GM20431 (cell line): ENCODE measurements at regions not wholly inside any gene's neighbourhood (a gene's known extent, or its start where the extent isn't known, plus 50 kb on each side); places are given as distances from the start of the nearest gene placed in this dataset.

ENCODE experiments used
- in situ Hi-C: fragments of 300-500 bp; cut with MseI, MboI; formaldehyde crosslinking; loops from one replicate; pipeline ENCODE4 v1.15.0; 2020; ENCODE audit warnings: low sequenced_read_pairs; ENCODE audit not compliant: unreplicated experiment

DNA sequence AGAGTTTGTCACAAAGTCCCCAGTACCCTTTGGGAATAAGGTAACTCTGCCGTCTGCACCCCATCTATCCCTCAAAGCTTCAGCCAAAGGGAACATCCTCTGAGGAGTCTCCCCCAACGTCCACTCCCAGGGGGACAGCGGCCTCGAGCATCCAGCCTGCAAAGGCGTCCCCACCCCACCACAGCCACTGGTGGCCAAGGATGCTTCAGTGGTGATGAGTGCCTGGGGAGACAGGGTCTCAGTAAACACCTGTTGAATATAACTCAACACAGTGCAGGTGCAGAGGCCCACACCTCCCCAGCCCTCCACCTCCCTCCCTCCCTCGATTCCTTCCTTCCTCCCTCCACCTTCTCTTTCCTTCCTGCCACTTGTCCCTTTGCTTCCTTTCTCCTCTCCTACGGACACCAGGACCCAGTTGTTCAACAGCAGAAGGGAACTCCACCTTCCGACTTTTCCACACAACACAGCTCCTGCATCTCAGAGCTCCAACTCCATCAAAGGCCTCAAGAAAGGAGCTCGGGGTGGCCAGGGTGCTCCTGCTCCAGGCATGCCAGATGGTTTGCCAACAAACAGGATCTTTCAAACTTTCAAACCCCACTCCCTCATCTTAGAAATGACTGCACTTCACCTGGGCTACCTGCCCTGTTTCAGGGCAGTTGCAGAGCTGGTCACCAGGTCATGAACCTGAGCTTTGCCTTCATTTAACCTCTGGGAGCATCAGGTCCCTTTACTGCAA, 87.8 kb upstream of the SNTG2 start:
- in situ Hi-C loops: loop anchor here (25.0 kb wide), 1 partner anchor 699 kb away; no protein-coding TSS in a partner anchor

DNA sequence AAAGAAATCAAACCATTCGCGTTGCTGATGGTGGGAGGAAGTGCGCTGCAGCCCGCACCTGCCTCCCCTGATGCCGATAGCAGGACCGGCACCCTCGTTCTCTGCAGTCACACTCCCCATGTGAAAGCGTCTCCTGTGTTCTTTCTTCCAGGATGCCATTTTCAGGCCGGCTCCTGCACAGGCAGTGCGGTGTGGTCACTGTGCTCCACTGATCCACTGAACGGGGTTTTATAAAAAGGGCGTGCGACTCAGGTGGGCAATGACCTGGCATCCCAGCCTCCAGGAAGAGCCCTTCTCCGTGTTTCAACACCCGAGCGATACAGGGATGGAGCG, 88.3 kb upstream of the SNTG2 start:
- in situ Hi-C loops: loop anchor here (25.0 kb wide), 1 partner anchor 700 kb away; no protein-coding TSS in a partner anchor

DNA sequence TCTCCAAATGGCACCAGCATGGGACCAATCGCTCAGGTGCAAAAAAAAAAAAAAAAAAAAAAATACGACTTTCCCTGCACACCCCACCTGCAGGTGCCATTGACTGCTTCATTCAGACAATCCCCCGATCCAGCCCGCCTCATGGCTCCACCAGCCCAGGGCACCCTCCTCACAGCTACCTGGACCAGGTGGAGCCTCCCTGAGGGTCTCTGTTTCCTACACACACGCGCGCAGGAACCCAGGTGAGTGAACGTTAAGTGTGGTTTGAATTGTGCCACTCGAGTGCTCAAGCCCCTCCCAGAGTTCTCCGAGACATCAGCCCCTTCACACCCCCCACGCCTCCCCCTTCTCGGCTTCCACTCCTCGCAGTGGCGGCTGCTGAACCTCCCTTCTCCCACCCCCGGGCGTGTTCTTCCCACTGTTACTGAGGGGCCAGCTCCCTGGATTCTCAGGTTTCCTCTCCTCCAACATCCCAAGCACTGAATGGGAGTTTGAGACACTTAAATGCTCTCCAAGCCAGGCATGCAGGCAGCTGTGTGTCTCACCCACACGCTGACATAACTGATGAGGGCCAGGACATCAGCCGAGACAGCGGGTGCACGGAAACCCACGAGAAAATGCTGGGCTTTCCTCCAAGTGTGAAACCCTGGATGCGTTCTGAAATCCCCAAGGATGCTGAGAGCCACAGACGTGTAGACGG, 88.8 kb upstream of the SNTG2 start:
- in situ Hi-C loops: loop anchor here (25.0 kb wide), 1 partner anchor 700 kb away; no protein-coding TSS in a partner anchor

DNA sequence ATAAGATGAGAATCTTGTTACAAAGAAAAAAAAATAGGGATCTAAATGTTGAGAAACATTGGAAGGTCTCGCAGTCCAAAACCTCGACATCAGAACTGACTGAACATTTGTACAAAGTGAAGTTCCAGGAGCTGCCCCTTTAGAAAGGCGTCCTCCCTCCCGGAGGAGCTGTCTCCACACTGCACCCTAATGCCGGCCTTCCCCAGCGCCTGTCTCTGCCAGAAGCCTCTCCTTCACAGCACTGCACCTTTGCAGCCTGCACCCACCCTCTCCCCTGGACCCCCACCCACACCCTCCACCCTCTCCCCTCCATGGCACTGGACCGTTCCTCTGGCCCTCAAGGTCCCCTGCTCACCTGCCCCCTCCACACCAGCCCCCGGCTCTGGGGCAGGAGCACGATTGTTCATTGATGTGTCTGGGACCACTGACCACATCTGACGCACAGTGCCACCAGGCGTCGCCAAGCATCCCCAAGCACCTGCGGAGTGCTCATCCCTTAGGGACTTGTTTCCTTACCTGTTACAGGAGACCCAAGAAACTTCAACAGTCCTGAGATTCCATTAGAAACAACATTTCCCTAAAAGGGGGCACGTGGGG, 90.3 kb upstream of the SNTG2 start:
- in situ Hi-C loops: loop anchor here (25.0 kb wide), 1 partner anchor 702 kb away; no protein-coding TSS in a partner anchor

DNA sequence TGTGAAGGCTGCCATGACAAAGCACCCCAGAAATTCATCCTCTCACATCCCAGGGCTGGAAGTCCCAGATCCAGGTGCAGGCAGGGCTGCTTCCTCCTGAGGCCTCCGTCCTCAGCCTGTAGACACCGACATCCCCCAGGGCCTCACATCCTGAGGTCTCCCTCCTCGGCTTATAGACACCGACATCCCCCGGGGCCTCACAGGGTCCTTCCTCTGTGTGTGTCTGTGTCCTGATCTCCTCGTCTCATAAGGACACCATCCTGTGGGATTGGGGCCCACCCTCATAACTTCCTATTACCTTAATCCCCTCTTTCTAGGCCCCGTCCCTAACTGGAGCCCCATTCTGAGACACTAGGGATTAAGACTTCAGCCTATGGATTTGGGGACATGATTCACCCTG, 92.0 kb upstream of the SNTG2 start:
- in situ Hi-C loops: loop anchor here (25.0 kb wide), 1 partner anchor 704 kb away; no protein-coding TSS in a partner anchor

DNA sequence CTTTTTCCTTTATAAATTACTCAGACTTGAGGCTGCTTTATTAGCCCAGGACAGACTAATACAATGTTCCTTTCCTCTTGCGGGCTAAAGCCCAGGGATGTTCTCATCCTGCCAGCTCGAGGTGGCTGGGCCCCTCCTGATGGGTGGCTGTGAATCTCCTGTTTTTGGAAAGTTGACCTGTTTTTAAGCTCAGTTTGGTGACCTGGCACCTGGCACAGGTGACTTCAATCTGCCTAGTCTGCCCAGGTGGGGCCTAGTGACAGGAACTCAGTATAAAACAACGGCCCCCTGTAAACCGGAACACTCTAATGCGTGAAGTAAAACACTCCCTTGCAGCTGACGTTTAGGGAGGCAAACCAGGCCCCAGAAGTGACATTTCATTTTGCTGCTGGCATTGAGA, 92.7 kb upstream of the SNTG2 start:
- in situ Hi-C loops: loop anchor here (25.0 kb wide), 1 partner anchor 704 kb away; no protein-coding TSS in a partner anchor

DNA sequence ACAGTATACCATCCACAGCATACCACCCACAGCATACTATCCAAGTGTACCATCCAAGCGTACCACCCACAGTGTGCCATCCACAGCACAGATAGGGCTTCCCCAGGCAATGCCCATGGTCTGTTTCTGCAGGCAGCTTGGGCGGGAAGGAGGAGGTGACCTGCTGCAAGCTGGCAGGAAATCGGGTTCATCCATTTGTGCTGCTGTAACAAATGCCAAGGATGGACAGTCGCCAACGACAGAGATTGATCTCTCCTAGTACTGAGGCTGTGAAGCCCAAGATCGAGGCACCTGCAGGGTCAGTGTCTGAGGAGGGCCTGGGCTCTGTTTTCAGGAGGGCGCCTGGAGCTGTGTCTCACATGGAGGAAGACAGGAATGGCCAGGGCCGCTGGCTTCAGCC, 93.6 kb upstream of the SNTG2 start:
- in situ Hi-C loops: loop anchor here (25.0 kb wide), 1 partner anchor 705 kb away; no protein-coding TSS in a partner anchor

DNA sequence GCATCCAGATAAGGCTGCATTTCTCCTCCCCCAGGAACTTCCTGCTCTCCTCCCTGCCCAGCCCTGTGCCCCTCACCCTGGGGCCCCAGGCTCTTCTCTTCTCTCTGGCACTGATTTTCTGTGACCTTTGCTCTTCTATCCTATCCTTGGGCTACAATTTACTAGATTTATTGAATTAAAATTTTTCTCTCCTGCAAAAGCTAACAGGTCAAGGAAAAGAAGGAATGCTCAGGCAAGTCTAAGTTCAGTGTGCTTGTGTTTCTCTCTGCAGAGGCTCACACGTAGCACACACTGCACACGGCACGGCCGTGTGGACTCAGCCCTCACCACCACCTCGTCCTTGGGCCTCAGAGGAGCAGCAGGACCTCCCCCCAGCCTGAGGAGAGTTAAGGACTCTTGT, 94.2 kb upstream of the SNTG2 start:
- in situ Hi-C loops: loop anchor here (25.0 kb wide), 1 partner anchor 706 kb away; no protein-coding TSS in a partner anchor

DNA sequence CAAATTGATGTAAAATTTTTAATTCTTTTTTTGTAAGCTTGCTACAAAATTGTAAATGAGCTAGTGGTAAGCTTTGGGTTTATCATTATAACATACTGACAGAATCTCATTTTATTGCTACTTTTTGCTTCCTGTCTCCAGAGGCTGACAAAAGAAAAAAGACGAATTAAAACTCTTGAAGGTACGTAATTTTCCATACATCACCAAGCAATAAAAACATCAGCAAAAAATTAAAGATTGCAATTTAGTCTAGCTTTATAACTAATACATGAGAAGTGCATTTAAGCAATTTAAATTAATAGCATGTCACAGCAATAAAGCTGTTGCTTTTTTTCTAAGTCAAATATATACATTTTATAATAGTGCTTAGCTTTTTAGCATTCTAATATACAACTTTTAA, 94.6 kb upstream of the SNTG2 start:
- in situ Hi-C loops: loop anchor here (25.0 kb wide), 1 partner anchor 706 kb away; no protein-coding TSS in a partner anchor

DNA sequence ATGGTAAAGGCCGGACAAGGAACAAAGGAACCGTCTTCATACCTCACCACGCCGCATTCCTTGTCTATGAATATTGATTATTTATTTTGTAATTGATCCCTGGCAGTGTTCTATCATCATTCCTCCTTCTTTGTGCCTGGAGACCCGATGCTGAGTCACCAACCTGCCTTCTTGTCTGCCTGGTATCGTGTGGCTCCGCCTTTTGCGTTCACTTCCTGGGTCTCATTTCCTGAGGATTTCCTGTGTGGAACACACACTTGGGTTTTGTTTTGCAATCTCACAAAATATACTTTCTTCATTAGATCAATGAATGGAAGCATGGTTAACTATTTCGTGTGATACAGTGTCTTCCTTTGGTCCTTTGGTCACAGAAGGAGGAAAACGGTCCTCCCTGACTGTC, 95.5 kb upstream of the SNTG2 start:
- in situ Hi-C loops: loop anchor here (25.0 kb wide), 1 partner anchor 707 kb away; no protein-coding TSS in a partner anchor

DNA sequence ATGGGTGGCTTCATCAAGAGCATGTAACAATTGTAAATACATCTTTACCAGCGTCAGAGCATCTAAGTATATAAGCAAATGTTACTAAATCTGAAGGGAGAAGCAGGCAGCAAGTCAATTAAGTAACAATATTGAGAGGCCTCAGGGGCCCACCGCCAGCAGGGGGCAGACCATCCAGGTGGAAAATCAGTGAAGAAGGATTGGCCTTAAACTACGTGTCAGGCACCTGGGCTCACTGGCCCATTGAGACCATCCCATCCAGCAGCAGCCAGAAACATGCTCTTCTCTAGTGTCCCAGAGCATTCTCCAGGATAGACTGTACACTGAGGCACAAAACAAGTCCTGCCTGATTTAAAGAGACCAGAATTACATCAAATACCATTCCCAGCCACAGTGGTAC, 96.2 kb upstream of the SNTG2 start:
- in situ Hi-C loops: loop anchor here (25.0 kb wide), 1 partner anchor 708 kb away; no protein-coding TSS in a partner anchor

DNA sequence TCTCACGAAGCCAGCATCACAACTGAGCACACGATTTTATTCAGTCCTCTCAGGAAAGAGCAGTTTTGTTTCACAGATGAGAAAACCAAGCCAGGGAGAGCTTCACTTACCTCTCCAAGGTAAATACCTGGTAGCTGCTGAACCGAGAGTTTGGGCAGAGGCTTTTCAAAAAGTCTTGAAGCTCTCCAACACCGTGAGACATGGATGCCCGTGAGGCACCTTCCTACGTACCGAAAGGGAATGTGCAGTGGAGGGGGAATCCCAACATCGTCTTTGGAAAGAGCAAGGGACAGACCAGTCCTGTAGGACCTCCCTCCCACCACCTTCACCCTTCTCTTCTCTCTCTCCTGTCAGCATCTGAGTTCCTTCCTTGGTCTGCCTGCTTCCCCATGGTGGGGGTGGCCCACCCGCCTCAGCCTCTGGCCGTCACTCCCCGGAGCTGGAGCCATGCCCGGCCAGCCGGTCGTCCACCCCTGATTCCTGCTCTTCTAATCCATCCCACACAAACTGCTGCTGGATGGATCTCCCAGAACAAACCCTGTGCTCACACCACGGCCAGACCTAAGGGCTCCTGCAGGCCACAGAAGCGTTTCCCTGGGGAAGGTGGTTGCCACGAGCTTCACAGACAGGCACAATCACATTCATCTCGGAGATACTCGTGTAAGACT, 97.3 kb upstream of the SNTG2 start:
- in situ Hi-C loops: loop anchor here (25.0 kb wide), 1 partner anchor 709 kb away; no protein-coding TSS in a partner anchor

DNA sequence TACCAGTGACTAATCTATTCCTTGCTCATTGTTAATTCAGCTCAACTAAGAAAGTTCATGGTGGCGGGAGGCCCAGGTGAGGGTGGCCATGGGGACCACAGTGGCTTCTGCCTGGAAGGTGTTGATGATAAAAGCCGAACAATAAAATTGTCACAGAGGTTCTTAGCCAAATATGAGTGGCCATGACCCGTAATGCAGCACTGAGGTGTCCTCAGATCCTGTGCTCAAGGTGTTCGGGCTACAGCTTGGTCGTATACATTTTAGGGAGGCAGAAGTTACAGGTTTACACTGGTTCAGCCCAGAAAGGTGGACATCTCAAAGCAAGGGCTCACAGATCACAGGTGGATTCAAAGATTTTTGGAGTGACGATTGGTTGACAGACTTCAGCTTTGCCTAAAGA, 98.5 kb upstream of the SNTG2 start:
- in situ Hi-C loops: loop anchor here (25.0 kb wide), 1 partner anchor 710 kb away; no protein-coding TSS in a partner anchor

DNA sequence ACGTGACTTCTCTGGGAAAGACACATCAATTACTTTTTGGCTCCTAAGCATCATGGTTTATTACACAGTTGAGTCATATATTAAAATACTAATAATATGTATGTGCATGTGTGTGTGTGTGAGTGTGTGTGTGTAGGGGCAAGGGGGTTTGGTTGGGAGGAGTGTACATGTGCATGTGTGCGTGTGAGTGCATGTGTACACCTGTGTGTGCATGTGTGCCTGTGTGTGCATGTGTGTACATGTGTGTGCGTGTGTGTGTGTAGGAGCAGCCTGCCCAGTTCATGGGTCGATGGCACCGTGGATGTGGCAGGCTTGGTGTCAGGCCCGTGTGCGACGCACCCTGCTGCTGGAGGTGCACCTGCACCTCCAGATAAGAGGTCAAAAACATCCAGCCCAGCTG, 99.0 kb upstream of the SNTG2 start:
- in situ Hi-C loops: loop anchor here (25.0 kb wide), 1 partner anchor 711 kb away; no protein-coding TSS in a partner anchor

DNA sequence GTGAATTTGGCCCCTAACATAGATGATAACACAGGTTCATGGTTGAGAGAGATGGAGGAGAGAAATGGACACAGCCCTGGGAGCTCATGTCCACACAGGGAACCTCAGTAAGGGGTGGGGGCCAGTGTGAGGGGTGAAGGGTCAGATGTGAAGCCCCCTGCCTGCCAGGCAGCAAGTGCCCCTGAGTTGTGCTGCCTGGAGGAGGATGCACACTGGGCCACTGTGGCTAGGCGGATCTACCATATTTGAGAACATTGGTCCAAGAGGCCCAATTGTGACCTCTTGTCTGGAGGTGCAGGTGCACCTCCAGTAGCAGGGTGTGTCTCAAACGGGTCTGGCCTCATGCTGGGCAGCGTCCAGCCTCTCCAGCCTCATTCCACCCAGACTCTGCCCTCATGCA, 99.6 kb upstream of the SNTG2 start:
- in situ Hi-C loops: loop anchor here (25.0 kb wide), 1 partner anchor 711 kb away; no protein-coding TSS in a partner anchor

DNA sequence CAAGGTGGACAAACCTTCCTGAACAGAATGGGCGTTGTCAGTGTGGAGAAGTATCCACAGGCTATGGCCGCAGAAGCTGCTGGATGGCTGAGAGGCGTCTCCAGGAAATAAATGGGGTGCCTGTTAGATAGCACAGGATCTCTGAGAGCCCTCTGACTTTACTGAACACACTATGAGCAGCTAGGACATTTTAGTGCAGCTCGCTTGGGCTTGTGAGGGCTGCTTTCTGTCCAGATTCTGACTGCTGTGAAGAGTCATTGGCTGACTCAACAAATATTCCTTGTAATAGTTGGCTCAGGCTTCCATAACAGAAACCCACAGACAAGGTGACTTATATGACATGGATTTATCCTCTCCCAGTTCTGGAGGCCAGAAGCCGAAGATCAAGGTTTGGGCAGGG, 100.2 kb upstream of the SNTG2 start:
- in situ Hi-C loops: loop anchor here (25.0 kb wide), 1 partner anchor 712 kb away; no protein-coding TSS in a partner anchor

DNA sequence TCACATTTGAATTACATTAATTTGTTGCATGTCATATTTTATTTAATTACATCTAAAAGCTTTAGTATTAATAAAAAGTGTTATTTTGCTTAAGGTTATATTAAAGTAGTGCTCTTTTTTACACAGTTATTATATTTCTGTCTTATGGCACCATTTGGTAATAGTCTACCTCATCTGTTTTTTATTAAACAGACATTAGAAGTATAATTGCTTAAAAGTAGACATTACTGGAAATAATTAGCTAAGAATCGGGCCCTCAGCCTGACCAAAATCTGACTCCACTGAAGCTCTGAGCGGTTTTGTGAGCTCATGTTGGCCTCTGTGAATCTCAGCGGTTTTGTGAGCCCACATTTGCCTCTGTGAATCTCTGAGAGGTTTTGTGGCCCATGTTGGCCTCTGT, 102.5 kb upstream of the SNTG2 start:
- in situ Hi-C loops: no loop called here

DNA sequence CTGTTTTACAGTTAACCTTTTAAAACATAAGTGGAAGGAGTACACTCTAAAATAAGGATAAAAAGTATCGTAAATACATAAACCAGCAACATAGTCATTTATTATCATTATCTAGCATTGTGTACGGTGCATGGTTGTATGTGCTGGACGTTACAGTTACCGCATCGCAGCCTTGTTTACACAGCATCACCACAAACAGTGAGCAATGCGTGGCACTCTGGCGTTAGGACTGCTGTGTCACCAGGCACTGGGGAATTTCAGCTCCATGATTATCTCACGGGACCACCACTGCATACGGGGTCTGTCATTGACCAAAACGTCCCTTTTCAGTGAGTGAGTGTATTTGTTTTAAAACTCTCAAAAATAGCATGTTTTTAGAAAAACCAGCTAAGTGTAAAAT, 103.0 kb upstream of the SNTG2 start:
- in situ Hi-C loops: no loop called here

DNA sequence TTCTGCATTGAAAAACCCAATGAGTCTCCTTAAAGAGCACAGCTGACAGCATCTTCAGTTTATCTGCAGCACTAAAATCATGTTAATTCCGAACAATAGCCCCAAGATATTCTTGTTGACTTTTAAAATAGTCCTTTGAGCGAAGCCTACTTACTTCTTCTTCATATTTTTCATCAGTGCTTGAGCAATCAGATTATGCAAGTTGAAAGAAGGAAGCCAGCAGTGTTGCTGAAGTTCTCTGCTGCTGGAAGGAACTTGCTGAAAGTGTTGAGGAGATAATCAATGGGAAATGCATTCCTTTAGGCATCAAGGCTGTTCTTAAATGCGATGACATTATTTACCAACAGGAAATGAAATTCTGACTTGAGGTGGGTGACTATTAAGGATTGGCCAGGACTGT, 105.9 kb upstream of the SNTG2 start:
- in situ Hi-C loops: no loop called here
